ENCODE measurements at regions not wholly inside any gene's neighbourhood (a gene's known extent, or its start where the extent isn't known, plus 50 kb on each side); places are given as distances from the start of the nearest gene placed in this dataset.

DNA sequence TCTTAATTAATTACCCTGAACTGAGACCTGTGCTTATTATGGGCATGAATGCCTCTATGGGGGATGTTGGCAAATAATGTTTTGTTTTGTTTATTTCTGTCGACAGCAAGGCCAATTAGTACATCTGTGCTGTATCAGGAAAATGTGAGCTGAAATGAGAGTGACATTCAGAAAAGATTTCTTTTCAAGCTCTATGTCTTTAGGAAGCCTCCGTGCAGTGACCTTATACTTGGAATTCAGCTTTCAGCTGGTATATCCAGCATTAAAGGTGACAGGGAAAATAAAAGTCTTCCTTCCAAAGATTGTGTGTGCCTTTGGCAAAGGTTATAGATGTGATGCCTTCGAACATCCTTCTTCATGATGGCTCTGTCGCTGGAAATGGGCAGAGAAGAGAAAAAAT, 1061.1 kb downstream of the SORCS3 start:
- H4K20me1 ChIP-seq (ENCODE audit: insufficient read depth, low read length), result no peaks in the 10 kb centered on the region
- H3K27me3 ChIP-seq (ENCODE audit: control insufficient read depth, insufficient read depth, low read length), result no peaks in the 10 kb centered on the region
- ChIA-PET POLR2A (ENCODE audit: unreplicated experiment) (no interaction called here), CTCF (no interaction called here)
- no peak overlapping the region for H3K23ac ChIP-seq (ENCODE audit: low read depth, low read length)
- H3K56ac ChIP-seq (ENCODE audit: extremely low read depth, insufficient read depth, low read length), result no peak overlapping the region
- H3K79me1 ChIP-seq (ENCODE audit: low read depth in 1 of 2, low read length in 2 of 2), result no peaks in the 10 kb centered on the region
- WGBS, 2 experiments (ENCODE audit: extremely low coverage in 2 of 2, insufficient read length in 1 of 2), result no CpG with 5 or more reads among the region's 4 CpGs
- H3K18ac ChIP-seq (ENCODE audit: low read depth, low read length), result no peak overlapping the region
- H2AFZ ChIP-seq (replicated peaks; ENCODE audit: low read length, poor library complexity), result no peak overlapping the region
- no peak overlapping the region for H2BK120ac ChIP-seq (ENCODE audit: low read depth, low read length)
- H3K4me1 ChIP-seq (ENCODE audit: control insufficient read depth, insufficient read depth, low read length), result no peaks in the 10 kb centered on the region
- no TSS peak for BruUV-seq (replicated peaks)
- no peak overlapping the region for H2AK9ac ChIP-seq (replicated peaks; ENCODE audit: low read depth, low read length, poor library complexity)
- ATAC-seq (ENCODE audit: low read depth), result no peak
- H3K9me1 ChIP-seq (ENCODE audit: insufficient read depth, low read length), result no peaks in the 10 kb centered on the region
- H4K5ac ChIP-seq (ENCODE audit: low read depth, low read length), result no peak overlapping the region
- no peak overlapping the region for H2BK20ac ChIP-seq (ENCODE audit: low read depth, low read length)
- no peak overlapping the region for H4K8ac ChIP-seq (ENCODE audit: low read depth in 2 of 2, low read length in 2 of 2)
- dilution Hi-C loops (cut with HindIII; ENCODE audit: low sequenced_read_pairs, unreplicated experiment), result no loop called here
- no peak overlapping the region for H3K9ac ChIP-seq (ENCODE audit: low read depth, low read length)
- H2BK5ac ChIP-seq (ENCODE audit: low read depth, low read length, poor library complexity, severe bottlenecking), result no peak overlapping the region
- H3K36me3 ChIP-seq (ENCODE audit: control insufficient read depth, insufficient read depth, low read length), result no peaks in the 10 kb centered on the region
- peaks cover 2% of the 10 kb centered on the region; the same call in 1 of the 2 replicates for H3K9me3 ChIP-seq (ENCODE audit: control insufficient read depth, insufficient read depth, low read length)
- H2BK15ac ChIP-seq (ENCODE audit: low read depth, low read length), result no peak overlapping the region
- no peak overlapping the region for H2AK5ac ChIP-seq (ENCODE audit: low read depth, low read length)
- no peak overlapping the region for H3K4me2 ChIP-seq (ENCODE audit: low read depth, low read length)
- intact Hi-C loops (cut with micrococcal nuclease), result no loop called here
- no peak overlapping the region for H3K4ac ChIP-seq (ENCODE audit: low read depth, low read length)
- H3K4me3 ChIP-seq (ENCODE audit: insufficient read depth, low read depth, low read length), result no peak overlapping the region
- no peak for DNase-seq
- TF ChIP-seq MAFK (IDR thresholded peaks at IDR 0.05; ENCODE audit: low read depth, low read length) (no peak), CHD1 (IDR thresholded peaks at IDR 0.05; ENCODE audit: low read depth, low read length) (no peak), NFE2L2 (IDR thresholded peaks at IDR 0.05; ENCODE audit: low read depth, low read length) (no peak), RAD21 (IDR thresholded peaks at IDR 0.05; ENCODE audit: low read length) (no peak), RCOR1 (IDR thresholded peaks at IDR 0.05; ENCODE audit: insufficient replicate concordance, low read length) (no peak), BHLHE40 (IDR thresholded peaks at IDR 0.05; ENCODE audit: low read depth, low read length) (no peak), CEBPB (IDR thresholded peaks at IDR 0.05; ENCODE audit: low read depth, low read length) (no peak), MXI1 (IDR thresholded peaks at IDR 0.05; ENCODE audit: borderline replicate concordance, low read depth, low read length) (no peak), SMC3 (IDR thresholded peaks at IDR 0.05; ENCODE audit: low read depth, low read length) (no peak), FOS (IDR thresholded peaks at IDR 0.05; ENCODE audit: low read depth, low read length) (no peak), MAZ (IDR thresholded peaks at IDR 0.05; ENCODE audit: borderline replicate concordance, low read depth, low read length) (no peak), POLR2A (IDR thresholded peaks at IDR 0.05; ENCODE audit: low read depth, low read length) (no peak), RFX5 (IDR thresholded peaks at IDR 0.05; ENCODE audit: low read depth, low read length) (no peak)
- TF ChIP-seq, protein P1, sequence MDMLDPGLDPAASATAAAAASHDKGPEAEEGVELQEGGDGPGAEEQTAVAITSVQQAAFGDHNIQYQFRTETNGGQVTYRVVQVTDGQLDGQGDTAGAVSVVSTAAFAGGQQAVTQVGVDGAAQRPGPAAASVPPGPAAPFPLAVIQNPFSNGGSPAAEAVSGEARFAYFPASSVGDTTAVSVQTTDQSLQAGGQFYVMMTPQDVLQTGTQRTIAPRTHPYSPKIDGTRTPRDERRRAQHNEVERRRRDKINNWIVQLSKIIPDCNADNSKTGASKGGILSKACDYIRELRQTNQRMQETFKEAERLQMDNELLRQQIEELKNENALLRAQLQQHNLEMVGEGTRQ (IDR thresholded peaks at IDR 0.05; ENCODE audit: low read depth, low read length), result no peak
- TF ChIP-seq, protein P2, sequence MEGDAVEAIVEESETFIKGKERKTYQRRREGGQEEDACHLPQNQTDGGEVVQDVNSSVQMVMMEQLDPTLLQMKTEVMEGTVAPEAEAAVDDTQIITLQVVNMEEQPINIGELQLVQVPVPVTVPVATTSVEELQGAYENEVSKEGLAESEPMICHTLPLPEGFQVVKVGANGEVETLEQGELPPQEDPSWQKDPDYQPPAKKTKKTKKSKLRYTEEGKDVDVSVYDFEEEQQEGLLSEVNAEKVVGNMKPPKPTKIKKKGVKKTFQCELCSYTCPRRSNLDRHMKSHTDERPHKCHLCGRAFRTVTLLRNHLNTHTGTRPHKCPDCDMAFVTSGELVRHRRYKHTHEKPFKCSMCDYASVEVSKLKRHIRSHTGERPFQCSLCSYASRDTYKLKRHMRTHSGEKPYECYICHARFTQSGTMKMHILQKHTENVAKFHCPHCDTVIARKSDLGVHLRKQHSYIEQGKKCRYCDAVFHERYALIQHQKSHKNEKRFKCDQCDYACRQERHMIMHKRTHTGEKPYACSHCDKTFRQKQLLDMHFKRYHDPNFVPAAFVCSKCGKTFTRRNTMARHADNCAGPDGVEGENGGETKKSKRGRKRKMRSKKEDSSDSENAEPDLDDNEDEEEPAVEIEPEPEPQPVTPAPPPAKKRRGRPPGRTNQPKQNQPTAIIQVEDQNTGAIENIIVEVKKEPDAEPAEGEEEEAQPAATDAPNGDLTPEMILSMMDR (conservative IDR thresholded peaks at IDR 0.05; ENCODE audit: low read depth, low read length), result no peak
- TF ChIP-seq, protein P3, sequence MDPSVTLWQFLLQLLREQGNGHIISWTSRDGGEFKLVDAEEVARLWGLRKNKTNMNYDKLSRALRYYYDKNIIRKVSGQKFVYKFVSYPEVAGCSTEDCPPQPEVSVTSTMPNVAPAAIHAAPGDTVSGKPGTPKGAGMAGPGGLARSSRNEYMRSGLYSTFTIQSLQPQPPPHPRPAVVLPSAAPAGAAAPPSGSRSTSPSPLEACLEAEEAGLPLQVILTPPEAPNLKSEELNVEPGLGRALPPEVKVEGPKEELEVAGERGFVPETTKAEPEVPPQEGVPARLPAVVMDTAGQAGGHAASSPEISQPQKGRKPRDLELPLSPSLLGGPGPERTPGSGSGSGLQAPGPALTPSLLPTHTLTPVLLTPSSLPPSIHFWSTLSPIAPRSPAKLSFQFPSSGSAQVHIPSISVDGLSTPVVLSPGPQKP (IDR thresholded peaks at IDR 0.05; ENCODE audit: borderline replicate concordance, low read depth, low read length), result no peak
- H4K91ac ChIP-seq (ENCODE audit: insufficient read depth, low read depth, low read length), result no peak overlapping the region
- no peak overlapping the region for H3K14ac ChIP-seq (replicated peaks; ENCODE audit: low read depth, low read length)
- no peak overlapping the region for H3K27ac ChIP-seq (ENCODE audit: insufficient read depth, low read length)
- in situ Hi-C loops (cut with MboI; ENCODE audit: low sequenced_read_pairs), result no loop called here
